Small intestine (tissue), 7 donors: ENCODE measurements at regions not wholly inside any gene's neighbourhood (a gene's known extent, or its start where the extent isn't known, plus 50 kb on each side); places are given as distances from the start of the nearest gene placed in this dataset.

Source experiments
- DNase-seq, 2 donors: peaks; one replicate each; pipeline versions ENCODE4 v3.0.0 to v3.0.0-alpha.2; 2013
- FAIRE-seq: peaks from 2 replicates; lab custom pipeline; 2012; peaks lifted over from hg19 to GRCh38; lab: Jason Lieb, UNC
- H3K27ac ChIP-seq, 3 donors: one replicate each; pipeline ENCODE4 v1.5.1; 2013; ENCODE audit warnings: low read length in 2 of 3, mild to moderate bottlenecking in 2 of 3, control low read depth in 1 of 3, inconsistent platforms in 1 of 3, low read depth in 1 of 3, moderate library complexity in 1 of 3
- H3K27me3 ChIP-seq, 3 donors: one replicate each; pipeline ENCODE4 v1.6.1; 2013; ENCODE audit warnings: low read length in 3 of 3, inconsistent platforms in 1 of 3; ENCODE audit not compliant: control insufficient read depth in 3 of 3, insufficient read depth in 3 of 3
- H3K36me3 ChIP-seq, 3 donors: one replicate each; pipeline ENCODE4 v1.6.1; 2013; ENCODE audit warnings: low read length in 3 of 3, inconsistent platforms in 1 of 3, low read depth in 1 of 3, mild to moderate bottlenecking in 1 of 3, moderate library complexity in 1 of 3; ENCODE audit not compliant: control insufficient read depth in 3 of 3, insufficient read depth in 2 of 3
- H3K4me1 ChIP-seq, 3 donors: one replicate each; pipeline ENCODE4 v1.6.1; 2013; ENCODE audit warnings: low read length in 2 of 3, inconsistent platforms in 1 of 3, low read depth in 1 of 3, mild to moderate bottlenecking in 1 of 3, moderate library complexity in 1 of 3; ENCODE audit not compliant: control insufficient read depth in 3 of 3, insufficient read depth in 2 of 3
- H3K4me3 ChIP-seq, 3 donors: one replicate each; pipeline ENCODE4 v1.5.1; 2013; ENCODE audit warnings: low read length in 3 of 3, control low read depth in 1 of 3, inconsistent platforms in 1 of 3, low read depth in 1 of 3, mild to moderate bottlenecking in 1 of 3, moderate library complexity in 1 of 3
- H3K9me3 ChIP-seq, 2 donors: one replicate each; pipeline ENCODE4 v1.6.1; 2013; ENCODE audit warnings: low read depth in 1 of 2, low read length in 1 of 2; ENCODE audit not compliant: control insufficient read depth in 2 of 2, insufficient read depth in 1 of 2
- WGBS, 3 donors: extraction: QIAGEN DNeasy Blood & Tissue Kit; methylation state at CpG; one replicate each; pipeline ENCODE4 v1.1.7; 2013; 5-methylcytosine and 5-hydroxymethylcytosine counted together
- donor health status: healthy with polysubstance abuse.
- donor health status: control.
- donor health status: control.
- donor health status: Bipolar disorder and iron deficiency.
- donor health status: healthy.

- 79 to 89% (median 83%) methylated on average over 4 of the region's 4 CpGs for WGBS, 3 donors
- H3K9me3 ChIP-seq: peaks cover 0 to 6% of the 10 kb centered on the region in 2 donors
- FAIRE-seq: no peak
- H3K4me3 ChIP-seq: no peak overlapping the region
- H3K27me3 ChIP-seq: no peaks in the 10 kb centered on the region
- H3K4me1 ChIP-seq: no peaks in the 10 kb centered on the region
- H3K27ac ChIP-seq: no peak overlapping the region
- H3K36me3 ChIP-seq: no peaks in the 10 kb centered on the region
- no peak for DNase-seq
Observed at GRCh38 chr12:58787021-58787760, 133.1 kb downstream of the LRIG3 start.

- DNase-seq (peak in 1 of 2 donors; percentile 46), FAIRE-seq (no peak)
- Histone ChIP-seq H3K9me3 (peaks cover 0 to 2% of the 10 kb centered on the region in 2 donors), H3K36me3 (no peaks in the 10 kb centered on the region), H3K27ac (no peak overlapping the region), H3K27me3 (no peaks in the 10 kb centered on the region), H3K4me1 (no peaks in the 10 kb centered on the region), H3K4me3 (no peak overlapping the region)
- WGBS, 3 donors: 89 to 92% (median 91%) methylated on average over 6 of the region's 6 CpGs
Observed at GRCh38 chr12:58794859-58795258, 125.4 kb downstream of the LRIG3 start.

GRCh38 chr12:58795825-58796224 is 124.5 kb downstream of the LRIG3 start:
- peaks cover 0 to 2% of the 10 kb centered on the region in 2 donors for H3K9me3 ChIP-seq
- no peaks in the 10 kb centered on the region for H3K4me1 ChIP-seq
- WGBS, 3 donors: 87 to 89% (median 88%) methylated on average over 3 of the region's 3 CpGs
- H3K27ac ChIP-seq: no peak overlapping the region
- H3K36me3 ChIP-seq: no peaks in the 10 kb centered on the region
- H3K27me3 ChIP-seq: no peaks in the 10 kb centered on the region
- no peak for DNase-seq
- no peak for FAIRE-seq
- no peak overlapping the region for H3K4me3 ChIP-seq

GRCh38 chr12:58801986-58802385 is 118.3 kb downstream of the LRIG3 start:
- Histone ChIP-seq H3K4me1 (no peaks in the 10 kb centered on the region), H3K36me3 (no peaks in the 10 kb centered on the region), H3K9me3 (no peaks in the 10 kb centered on the region), H3K27me3 (no peaks in the 10 kb centered on the region), H3K4me3 (no peak overlapping the region), H3K27ac (no peak overlapping the region)
- no peak for FAIRE-seq
- 47 to 71% (median 70%) methylated on average over 1 of the region's 1 CpG for WGBS, 3 donors
- DNase-seq: no peak

GRCh38 chr12:58803908-58804307 is 116.4 kb downstream of the LRIG3 start:
- DNase-seq: no peak
- Histone ChIP-seq H3K27me3 (no peaks in the 10 kb centered on the region), H3K4me3 (no peak overlapping the region), H3K4me1 (no peaks in the 10 kb centered on the region), H3K9me3 (no peaks in the 10 kb centered on the region), H3K36me3 (no peaks in the 10 kb centered on the region), H3K27ac (no peak overlapping the region)
- no peak for FAIRE-seq
- WGBS, 3 donors: 48 to 68% (median 54%) methylated on average over 2 of the region's 2 CpGs

GRCh38 chr12:58804749-58805148 is 115.6 kb downstream of the LRIG3 start:
- Histone ChIP-seq H3K27me3 (no peaks in the 10 kb centered on the region), H3K36me3 (no peaks in the 10 kb centered on the region), H3K4me1 (no peaks in the 10 kb centered on the region), H3K9me3 (no peaks in the 10 kb centered on the region), H3K4me3 (no peak overlapping the region), H3K27ac (no peak overlapping the region)
- FAIRE-seq (no peak), DNase-seq (peak; percentile 3 to 4)
- WGBS, 3 donors: 47 to 66% (median 59%) methylated on average over 2 of the region's 2 CpGs

- no peaks in the 10 kb centered on the region for H3K9me3 ChIP-seq
- 69 to 85% (median 74%) methylated on average over 4 of the region's 4 CpGs for WGBS, 3 donors
- DNase-seq (no peak), FAIRE-seq (no peak)
- H3K36me3 ChIP-seq: no peaks in the 10 kb centered on the region
- no peaks in the 10 kb centered on the region for H3K27me3 ChIP-seq
- no peaks in the 10 kb centered on the region for H3K4me1 ChIP-seq
- no peak overlapping the region for H3K4me3 ChIP-seq
- H3K27ac ChIP-seq: no peak overlapping the region
Observed at GRCh38 chr12:58809064-58809607, 111.2 kb downstream of the LRIG3 start.

GRCh38 chr12:58811346-58811745 is 109.0 kb downstream of the LRIG3 start:
- H3K4me1 ChIP-seq: no peaks in the 10 kb centered on the region
- H3K27ac ChIP-seq: no peak overlapping the region
- H3K27me3 ChIP-seq: no peaks in the 10 kb centered on the region
- FAIRE-seq (no peak), DNase-seq (no peak)
- H3K4me3 ChIP-seq: no peak overlapping the region
- H3K36me3 ChIP-seq: no peaks in the 10 kb centered on the region
- H3K9me3 ChIP-seq: no peaks in the 10 kb centered on the region
- WGBS, 3 donors: 83 to 89% (median 84%) methylated on average over 2 of the region's 2 CpGs
